ENCODE measurements at regions not wholly inside any gene's neighbourhood (a gene's known extent, or its start where the extent isn't known, plus 50 kb on each side); places are given as distances from the start of the nearest gene placed in this dataset.

GRCh38 chr14:38774162-38774561 lies 328.9 kb downstream of the SEC23A start (continued):
- TF ChIP-seq E2F5 (CRISPR knock-in tag; IDR thresholded peaks at IDR 0.05) (no peak), PCBP1 (IDR thresholded peaks at IDR 0.05; ENCODE audit: low read depth, low read length, poor library complexity, severe bottlenecking) (no peak)

GRCh38 chr14:38770251-38770650 lies 332.8 kb downstream of the SEC23A start:
- H3K9me1 ChIP-seq (ENCODE audit: control insufficient read depth, insufficient read depth, low read length): no peaks in the 10 kb centered on the region
- no peak for FAIRE-seq
- intact Hi-C loops (cut with micrococcal nuclease): no loop called here
- H3K4me2 ChIP-seq (ENCODE audit: insufficient read depth, low read length): no peak overlapping the region
- no peak overlapping the region for H3K4me3 ChIP-seq
- no peaks in the 10 kb centered on the region for H3K9me3 ChIP-seq (replicated peaks; ENCODE audit: control insufficient read depth, insufficient read depth, low read depth, low read length)
- in situ Hi-C loops (cut with MboI): no loop called here
- no peaks in the 10 kb centered on the region for H3K79me2 ChIP-seq (ENCODE audit: control insufficient read depth, insufficient read depth, low read length)
- no peak overlapping the region for H3K27ac ChIP-seq (ENCODE audit: extremely low read depth, low read depth, low read length)
- DNase-seq (ENCODE audit: extremely low read depth in 1 of 4, low spot score in 3 of 4): no peak
- ChIA-PET POLR2A (no interaction called here), CTCF (ENCODE audit: low intra/inter-chr PET ratio) (no interaction called here)
- H4K20me1 ChIP-seq (replicated peaks; ENCODE audit: control insufficient read depth, insufficient read depth, low read length): no peaks in the 10 kb centered on the region
- H3K27me3 ChIP-seq (ENCODE audit: control insufficient read depth in 2 of 2, insufficient read depth in 2 of 2, low read length in 2 of 2): no peaks in the 10 kb centered on the region
- no peak overlapping the region for H2AFZ ChIP-seq (ENCODE audit: low read depth, low read length)
- no peak for ATAC-seq
- H3K36me3 ChIP-seq (ENCODE audit: control insufficient read depth, insufficient read depth, low read length): no peaks in the 10 kb centered on the region
- no peaks in the 10 kb centered on the region for H3K4me1 ChIP-seq (replicated peaks in 1 of 2; ENCODE audit: control insufficient read depth in 2 of 2, insufficient read depth in 2 of 2, low read length in 2 of 2)
- H3K9ac ChIP-seq (ENCODE audit: insufficient read depth in 1 of 2, low read depth in 2 of 2, low read length in 2 of 2): no peak overlapping the region
- no TSS peak for BruUV-seq (replicated peaks)
- WGBS (ENCODE audit: insufficient coverage, low coverage, missing lambda C conversion rate): 0% methylated on average over 1 of the region's 1 CpG
- TF ChIP-seq ARID2 (IDR thresholded peaks at IDR 0.05) (no peak), POLR3A (IDR thresholded peaks at IDR 0.05; ENCODE audit: borderline replicate concordance, extremely low read depth, insufficient read depth, insufficient read length) (no peak), BRCA1 (IDR thresholded peaks at IDR 0.05) (no peak), BRCA1 (CRISPR knock-in tag; IDR thresholded peaks at IDR 0.05) (no peak), MITF (IDR thresholded peaks at IDR 0.05) (no peak), RB1 (IDR thresholded peaks at IDR 0.05; ENCODE audit: low read depth) (no peak), FUS (optimal IDR thresholded peaks at IDR 0.05; ENCODE audit: low read depth, low read length) (no peak), AFF4 (CRISPR knock-in tag; IDR thresholded peaks at IDR 0.05) (no peak), MXI1 (IDR thresholded peaks at IDR 0.05; ENCODE audit: low read depth, low read length) (no peak), HMGXB4 (CRISPR knock-in tag; IDR thresholded peaks at IDR 0.05) (no peak), EP300 (IDR thresholded peaks at IDR 0.05; ENCODE audit: low read length) (no peak), LEF1 (IDR thresholded peaks at IDR 0.05) (no peak), HDAC6 (IDR thresholded peaks at IDR 0.05; ENCODE audit: low read depth, low read length) (no peak), POU5F1 (IDR thresholded peaks at IDR 0.05; ENCODE audit: borderline replicate concordance, low read depth, low read length, partially characterized antibody) (no peak)
